ENCODE measurements at regions not wholly inside any gene's neighbourhood (a gene's known extent, or its start where the extent isn't known, plus 50 kb on each side); places are given as distances from the start of the nearest gene placed in this dataset.

DNA sequence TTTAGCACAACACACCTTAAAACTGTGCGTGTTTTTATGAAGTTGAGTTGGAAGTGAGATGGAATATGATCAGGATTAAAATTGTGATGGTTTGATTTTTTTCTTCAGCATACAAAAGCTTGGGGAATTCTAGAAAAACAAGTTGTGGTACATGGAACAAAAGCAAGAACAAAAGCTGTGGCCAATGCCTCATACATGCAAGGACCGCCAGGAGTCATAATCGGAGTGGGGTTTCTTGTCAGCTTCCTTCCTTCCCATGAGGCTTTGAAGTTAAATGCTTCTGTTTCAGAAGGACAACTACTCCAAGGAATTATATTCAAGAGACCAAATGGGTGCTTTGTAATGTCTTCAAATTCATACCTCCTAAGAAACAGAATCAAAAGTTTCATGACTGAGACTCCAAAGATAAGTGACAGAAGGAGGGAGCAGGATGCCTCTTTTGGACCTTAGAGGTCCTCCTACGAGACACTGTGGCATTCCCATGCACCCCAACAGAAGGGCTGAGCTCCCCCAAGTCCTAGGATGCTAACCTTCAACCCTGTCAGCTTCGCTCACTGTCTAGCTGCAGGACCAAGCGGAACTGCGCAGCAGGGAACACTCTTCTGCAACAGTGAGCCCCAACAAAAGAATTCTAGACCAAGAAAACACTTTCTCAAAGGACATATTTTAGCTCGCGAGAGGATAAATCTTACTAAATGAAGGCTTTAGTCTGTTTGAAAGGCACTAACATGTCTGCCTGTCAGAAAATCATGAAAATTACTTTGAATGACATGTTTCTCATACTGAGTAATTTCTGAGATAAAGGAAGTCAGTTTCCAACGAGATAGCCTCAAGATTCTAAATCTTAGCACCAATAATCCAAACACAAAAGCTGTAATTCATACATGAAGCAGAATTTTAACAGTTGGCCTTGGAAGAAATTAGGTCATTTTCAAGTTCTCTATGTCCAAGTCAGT is 108.5 kb upstream of the NHSL1 start:
- no peak overlapping the region for H3K4me3 Mint-ChIP-seq
- H3K36me3 Mint-ChIP-seq: no peaks in the 10 kb centered on the region
- DNase-seq (no peak), ATAC-seq (replicated peaks) (no peak)
- H3K4me1 Mint-ChIP-seq: no peaks in the 10 kb centered on the region
- H3K9me3 Mint-ChIP-seq: no peaks in the 10 kb centered on the region
- H3K27me3 Mint-ChIP-seq: no peaks in the 10 kb centered on the region
- no peak overlapping the region for H3K27ac Mint-ChIP-seq

DNA sequence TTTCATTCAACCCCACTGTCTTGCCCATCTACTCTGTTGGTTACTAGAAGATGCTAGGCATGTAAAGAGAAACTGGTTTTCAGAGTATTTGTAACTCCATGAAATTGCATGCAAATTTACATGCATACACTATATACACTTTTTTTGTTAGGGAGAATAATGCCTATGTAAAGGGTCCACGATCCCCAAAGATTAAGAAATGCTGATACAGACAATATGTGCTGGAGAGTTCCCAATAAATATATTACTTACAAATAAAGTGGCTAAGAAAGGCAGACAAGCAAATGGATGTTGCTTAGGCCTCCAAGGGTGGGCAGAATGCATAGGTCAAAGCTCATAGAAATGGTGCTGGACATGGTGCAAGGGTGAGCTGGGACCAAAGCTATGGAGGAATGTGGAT is 109.6 kb upstream of the NHSL1 start:
- H3K4me1 Mint-ChIP-seq: no peaks in the 10 kb centered on the region
- no peak for DNase-seq

DNA sequence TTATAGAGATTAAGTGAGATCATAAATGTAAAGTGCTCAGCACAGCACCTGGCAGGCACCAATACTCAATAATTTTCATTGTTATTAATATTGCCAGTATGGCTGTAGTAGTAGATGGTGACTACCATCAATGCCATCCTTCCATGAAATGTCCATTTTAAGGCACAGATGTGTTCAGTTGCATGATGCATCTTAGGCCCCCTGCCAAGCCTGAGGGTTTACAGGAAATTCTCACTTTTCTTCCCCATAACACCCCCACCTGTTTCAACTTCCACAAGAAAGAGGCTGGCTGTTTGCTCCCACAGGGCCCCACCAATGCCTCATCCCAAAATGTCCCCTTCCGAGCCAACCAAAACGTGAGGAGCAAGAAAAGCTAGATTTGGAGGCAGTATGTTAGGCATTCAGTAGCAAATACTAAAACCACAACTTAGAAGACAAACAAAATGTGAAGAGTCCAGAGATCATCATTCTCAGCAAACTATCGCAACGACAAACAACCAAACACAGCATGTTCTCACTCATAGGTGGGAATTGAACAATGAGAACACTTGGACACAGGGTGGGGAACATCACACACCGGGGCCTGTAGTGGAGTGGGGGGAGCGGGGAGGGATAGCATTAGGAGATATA is 110.6 kb upstream of the NHSL1 start:
- H3K27me3 Mint-ChIP-seq: no peaks in the 10 kb centered on the region
- no peaks in the 10 kb centered on the region for H3K4me1 Mint-ChIP-seq
- no peaks in the 10 kb centered on the region for H3K36me3 Mint-ChIP-seq
- no peaks in the 10 kb centered on the region for H3K9me3 Mint-ChIP-seq
- no peak overlapping the region for H3K27ac Mint-ChIP-seq
- ATAC-seq (replicated peaks) (no peak), DNase-seq (no peak)
- H3K4me3 Mint-ChIP-seq: no peak overlapping the region

More for the DNA sequence above, 109.6 kb upstream of the NHSL1 start:
- Mint-ChIP-seq H3K4me3 (no peak overlapping the region), H3K27ac (no peak overlapping the region), H3K36me3 (no peaks in the 10 kb centered on the region), H3K9me3 (no peaks in the 10 kb centered on the region), H3K27me3 (no peaks in the 10 kb centered on the region)
- ATAC-seq (replicated peaks): no peak

DNA sequence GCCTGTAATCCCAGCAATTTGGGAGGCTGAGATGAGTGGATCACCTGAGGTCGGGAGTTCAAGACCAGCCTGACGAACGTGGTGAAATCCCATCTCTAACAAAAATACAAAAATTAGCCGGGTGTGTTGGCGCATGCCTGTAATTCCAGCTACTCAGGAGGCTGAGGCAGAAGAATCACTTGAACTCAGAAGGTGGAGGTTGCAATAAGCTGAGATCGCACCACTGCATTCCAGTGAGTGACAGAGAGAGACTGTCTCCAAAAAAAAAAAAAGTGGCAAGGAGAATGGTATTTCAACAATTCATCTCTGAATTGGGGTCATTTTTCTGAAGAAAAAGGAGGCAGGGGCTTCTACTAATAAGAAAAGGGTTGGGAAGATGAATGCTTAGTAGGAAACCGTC is 111.5 kb upstream of the NHSL1 start:
- H3K4me3 Mint-ChIP-seq: no peak overlapping the region
- no peaks in the 10 kb centered on the region for H3K36me3 Mint-ChIP-seq
- no peaks in the 10 kb centered on the region for H3K9me3 Mint-ChIP-seq
- ATAC-seq (replicated peaks) (no peak), DNase-seq (no peak)
- no peak overlapping the region for H3K27ac Mint-ChIP-seq
- H3K4me1 Mint-ChIP-seq: no peaks in the 10 kb centered on the region
- H3K27me3 Mint-ChIP-seq: no peaks in the 10 kb centered on the region

DNA sequence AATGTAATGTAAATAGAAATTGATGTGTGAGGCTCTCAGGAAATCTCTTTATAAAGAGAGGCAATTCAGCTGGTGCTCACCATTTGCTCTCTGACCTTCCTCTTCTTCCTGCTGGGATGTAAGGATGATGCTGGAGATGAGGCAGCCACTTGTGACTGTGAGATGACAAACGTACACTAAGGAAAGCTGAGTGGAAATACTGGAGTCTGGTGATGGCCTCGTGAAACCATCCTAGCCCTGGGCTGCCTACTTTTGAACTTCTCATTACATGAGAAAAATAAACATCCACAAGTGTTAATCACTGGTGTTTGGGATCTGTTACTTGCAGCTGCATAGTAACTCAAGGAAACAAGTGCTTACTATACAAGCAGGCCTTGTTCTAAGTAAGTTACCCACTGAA is 114.9 kb upstream of the NHSL1 start:
- DNase-seq (no peak), ATAC-seq (replicated peaks) (no peak)
- H3K4me1 Mint-ChIP-seq: no peaks in the 10 kb centered on the region
- no peaks in the 10 kb centered on the region for H3K36me3 Mint-ChIP-seq
- no peak overlapping the region for H3K27ac Mint-ChIP-seq
- no peaks in the 10 kb centered on the region for H3K27me3 Mint-ChIP-seq
- H3K9me3 Mint-ChIP-seq: no peaks in the 10 kb centered on the region
- H3K4me3 Mint-ChIP-seq: no peak overlapping the region

DNA sequence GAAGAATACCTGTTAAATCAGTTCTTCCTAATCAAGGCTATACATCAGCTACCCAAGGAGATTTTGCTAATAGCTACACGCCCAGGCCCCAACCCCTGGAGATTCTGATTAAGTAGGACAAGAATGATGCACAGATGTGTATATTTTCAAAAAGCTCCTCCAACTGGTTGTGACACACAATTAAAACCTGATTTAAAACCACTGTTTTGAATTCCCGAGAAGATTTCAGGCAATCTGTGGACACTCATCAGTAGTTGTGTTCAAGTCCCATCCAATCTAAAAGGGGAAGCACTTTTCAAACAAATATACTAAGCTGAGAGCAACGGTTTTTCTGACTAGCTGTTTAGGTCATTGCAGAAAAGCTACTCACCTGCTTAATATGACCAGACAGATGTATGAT is 118.9 kb upstream of the NHSL1 start:
- no peak overlapping the region for H3K27ac Mint-ChIP-seq
- H3K36me3 Mint-ChIP-seq: no peaks in the 10 kb centered on the region
- no peaks in the 10 kb centered on the region for H3K4me1 Mint-ChIP-seq

DNA sequence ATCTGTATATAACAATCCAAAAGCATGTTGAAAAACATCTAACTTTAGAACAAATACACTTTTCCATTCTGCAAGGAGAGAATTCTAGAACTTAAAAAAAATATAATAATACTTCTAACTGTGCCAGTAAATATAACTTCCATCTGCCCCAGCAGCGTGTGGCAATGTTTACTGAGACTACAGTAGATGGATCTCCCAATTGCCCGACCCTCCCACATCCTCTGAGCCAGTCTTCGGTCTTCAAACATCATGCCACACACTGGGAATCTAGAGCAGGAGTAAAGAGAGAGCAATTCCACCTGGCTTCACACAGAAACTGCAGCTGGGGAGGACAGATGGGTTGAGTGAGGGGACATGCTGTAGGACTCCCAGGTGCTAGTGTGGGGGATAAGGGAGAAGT is 121.3 kb upstream of the NHSL1 start:
- H3K27me3 Mint-ChIP-seq: no peaks in the 10 kb centered on the region
- H3K36me3 Mint-ChIP-seq: no peaks in the 10 kb centered on the region
- no peaks in the 10 kb centered on the region for H3K4me1 Mint-ChIP-seq
- no peaks in the 10 kb centered on the region for H3K9me3 Mint-ChIP-seq
- no peak for ATAC-seq (replicated peaks)
- no peak overlapping the region for H3K4me3 Mint-ChIP-seq
- no peak for DNase-seq
- H3K27ac Mint-ChIP-seq: no peak overlapping the region

More for the DNA sequence above, 118.9 kb upstream of the NHSL1 start:
- Mint-ChIP-seq H3K9me3 (no peaks in the 10 kb centered on the region), H3K27me3 (no peaks in the 10 kb centered on the region), H3K4me3 (no peak overlapping the region)
- DNase-seq: no peak
- ATAC-seq (replicated peaks): no peak

DNA sequence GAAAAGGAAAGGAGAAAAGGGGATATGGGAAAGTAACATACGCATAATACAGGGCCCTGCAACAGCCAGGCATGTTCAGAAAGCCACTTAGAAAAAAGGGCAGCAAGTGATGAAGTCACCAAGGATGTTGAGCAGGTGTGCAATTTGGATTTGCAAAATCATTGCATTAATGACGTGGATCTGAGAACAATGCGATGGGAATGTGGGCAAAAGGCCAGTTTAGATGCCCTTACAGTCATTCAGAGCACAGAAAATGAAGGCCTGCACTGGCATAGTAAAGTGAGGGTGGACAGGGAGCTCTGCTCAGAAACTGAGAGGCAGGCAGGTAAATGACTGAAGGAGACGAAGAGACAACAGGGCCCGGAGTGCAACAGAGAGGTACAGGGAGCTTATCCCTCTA is 123.7 kb upstream of the NHSL1 start:
- DNase-seq: no peak
- H3K36me3 Mint-ChIP-seq: no peaks in the 10 kb centered on the region

DNA sequence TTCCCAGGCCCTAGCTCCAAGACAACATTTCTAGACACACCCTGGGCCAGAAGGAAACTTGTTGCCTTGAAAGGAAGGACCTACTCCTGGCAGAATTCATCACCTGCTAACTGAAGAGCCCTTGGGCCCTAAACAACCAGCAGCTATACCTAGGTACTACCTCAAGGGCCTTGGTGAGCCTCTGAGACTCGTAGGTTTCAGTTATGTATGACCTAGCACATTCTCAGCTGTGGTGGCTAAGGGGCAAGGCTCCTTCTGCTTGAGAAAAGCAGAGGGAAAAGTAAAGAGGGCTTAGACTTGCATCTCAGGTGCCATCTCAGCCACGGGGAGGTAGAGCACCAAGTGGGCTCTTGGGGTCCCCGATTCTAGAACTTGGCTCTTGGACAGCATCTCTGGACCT is 132.3 kb upstream of the NHSL1 start:
- ATAC-seq (replicated peaks) (no peak), DNase-seq (no peak)
- Mint-ChIP-seq H3K4me1 (no peaks in the 10 kb centered on the region), H3K4me3 (no peak overlapping the region), H3K27me3 (peaks cover 6 to 8% of the 10 kb centered on the region in 2 donors), H3K27ac (no peak overlapping the region), H3K36me3 (peaks cover 0 to 4% of the 10 kb centered on the region in 2 donors), H3K9me3 (peaks cover 0 to 6% of the 10 kb centered on the region in 2 donors)

More for the DNA sequence above, 123.7 kb upstream of the NHSL1 start:
- no peaks in the 10 kb centered on the region for H3K9me3 Mint-ChIP-seq
- no peak overlapping the region for H3K27ac Mint-ChIP-seq
- no peak for ATAC-seq (replicated peaks)
- H3K4me1 Mint-ChIP-seq: no peaks in the 10 kb centered on the region
- no peaks in the 10 kb centered on the region for H3K27me3 Mint-ChIP-seq
- H3K4me3 Mint-ChIP-seq: no peak overlapping the region

DNA sequence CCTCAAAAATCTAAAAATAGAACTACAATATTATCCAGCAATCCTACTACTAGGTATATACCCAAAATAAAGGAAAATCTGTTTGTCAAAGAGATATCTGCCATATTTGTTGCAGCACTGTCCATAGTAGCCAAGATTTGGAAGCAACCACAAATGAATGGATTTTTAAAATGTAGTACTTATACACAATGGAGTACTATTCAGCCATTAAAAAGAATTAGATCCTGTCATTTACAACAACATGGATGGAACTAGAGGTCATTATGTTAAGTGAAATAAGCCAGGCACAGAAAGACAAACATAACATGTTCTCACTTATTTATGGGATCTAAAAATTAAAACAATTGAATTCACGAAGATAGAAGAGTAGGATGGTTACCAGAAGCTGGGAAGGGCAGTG is 135.7 kb upstream of the CCDC28A start:
- H3K36me3 Mint-ChIP-seq: no peaks in the 10 kb centered on the region
- no peaks in the 10 kb centered on the region for H3K4me1 Mint-ChIP-seq
- H3K27me3 Mint-ChIP-seq: peaks cover 3 to 6% of the 10 kb centered on the region in 2 donors
- ATAC-seq (replicated peaks): no peak
- no peak for DNase-seq
- H3K27ac Mint-ChIP-seq: no peak overlapping the region
- H3K9me3 Mint-ChIP-seq: peaks cover 0 to 4% of the 10 kb centered on the region in 2 donors
- no peak overlapping the region for H3K4me3 Mint-ChIP-seq

DNA sequence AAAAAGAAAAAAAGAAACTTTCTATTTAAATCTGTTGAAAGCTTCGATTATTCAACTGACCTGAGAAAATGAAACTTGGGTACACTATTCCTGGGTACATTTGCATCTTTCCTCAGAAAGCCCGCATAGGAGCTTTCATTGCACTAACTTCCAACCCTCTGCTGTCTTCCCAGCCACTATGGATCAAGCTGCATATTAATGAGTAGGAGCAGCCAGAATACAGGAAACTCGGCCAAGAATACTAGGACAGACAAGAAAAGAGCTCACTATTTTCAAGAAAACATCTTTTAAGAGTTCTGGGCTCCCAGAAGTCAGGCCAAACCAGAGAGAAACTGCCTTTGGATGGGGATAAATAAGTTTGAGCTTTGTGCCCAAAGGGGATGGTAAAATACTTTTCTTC is 135.0 kb upstream of the CCDC28A start:
- Mint-ChIP-seq H3K36me3 (no peaks in the 10 kb centered on the region), H3K27ac (no peak overlapping the region), H3K4me1 (no peaks in the 10 kb centered on the region), H3K4me3 (no peak overlapping the region), H3K9me3 (peaks cover 0 to 3% of the 10 kb centered on the region in 2 donors), H3K27me3 (peaks cover 0 to 6% of the 10 kb centered on the region in 2 donors)
- ATAC-seq (replicated peaks) (no peak), DNase-seq (no peak)

DNA sequence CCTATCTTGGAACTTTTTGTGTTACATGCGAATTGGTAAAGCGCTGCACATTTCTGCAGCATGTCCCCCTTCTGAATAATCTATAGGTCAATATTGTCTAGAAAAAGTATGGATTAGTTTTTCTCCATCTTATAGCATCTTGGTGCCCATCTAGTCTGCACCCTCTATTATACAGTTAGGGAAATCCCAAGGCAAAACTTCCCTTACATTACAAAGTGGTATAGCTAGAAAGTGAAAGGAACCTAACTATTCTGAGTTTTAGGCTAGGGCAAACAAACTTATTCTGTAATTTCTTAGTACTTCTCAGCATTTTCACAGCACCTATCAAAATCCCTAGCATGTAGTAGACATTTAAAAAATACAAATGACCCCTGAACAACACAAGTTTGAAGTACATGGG is 133.5 kb upstream of the CCDC28A start:
- Mint-ChIP-seq H3K4me3 (no peak overlapping the region), H3K9me3 (peaks cover 0 to 1% of the 10 kb centered on the region in 2 donors), H3K4me1 (no peaks in the 10 kb centered on the region), H3K36me3 (no peaks in the 10 kb centered on the region), H3K27ac (no peak overlapping the region), H3K27me3 (peaks cover 0 to 2% of the 10 kb centered on the region in 2 donors)
- DNase-seq: no peak
- ATAC-seq (replicated peaks): no peak

DNA sequence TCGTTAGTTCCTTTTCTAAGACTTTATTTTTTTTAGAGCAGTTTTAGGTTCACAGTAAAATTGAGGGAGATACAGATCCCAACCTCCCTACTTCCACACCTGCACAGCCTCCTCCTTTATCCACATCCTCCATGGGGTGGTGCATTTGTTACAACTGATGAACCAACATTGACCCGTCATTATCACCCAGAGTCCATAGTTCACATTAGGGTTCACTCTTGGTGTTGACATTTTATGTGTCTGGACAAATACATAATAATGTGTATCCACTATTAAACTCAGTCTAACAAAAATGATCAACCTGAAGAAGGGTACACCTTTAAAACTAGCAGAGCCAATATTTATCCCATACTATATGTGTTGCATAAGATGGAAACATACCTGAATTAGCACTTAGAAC is 130.4 kb upstream of the CCDC28A start:
- no peak overlapping the region for H3K4me3 Mint-ChIP-seq
- H3K9me3 Mint-ChIP-seq: peaks cover 0 to 1% of the 10 kb centered on the region in 2 donors
- DNase-seq (no peak), ATAC-seq (replicated peaks) (no peak)
- H3K27ac Mint-ChIP-seq: no peak overlapping the region
- H3K36me3 Mint-ChIP-seq: no peaks in the 10 kb centered on the region
- no peaks in the 10 kb centered on the region for H3K27me3 Mint-ChIP-seq
- H3K4me1 Mint-ChIP-seq: no peaks in the 10 kb centered on the region

DNA sequence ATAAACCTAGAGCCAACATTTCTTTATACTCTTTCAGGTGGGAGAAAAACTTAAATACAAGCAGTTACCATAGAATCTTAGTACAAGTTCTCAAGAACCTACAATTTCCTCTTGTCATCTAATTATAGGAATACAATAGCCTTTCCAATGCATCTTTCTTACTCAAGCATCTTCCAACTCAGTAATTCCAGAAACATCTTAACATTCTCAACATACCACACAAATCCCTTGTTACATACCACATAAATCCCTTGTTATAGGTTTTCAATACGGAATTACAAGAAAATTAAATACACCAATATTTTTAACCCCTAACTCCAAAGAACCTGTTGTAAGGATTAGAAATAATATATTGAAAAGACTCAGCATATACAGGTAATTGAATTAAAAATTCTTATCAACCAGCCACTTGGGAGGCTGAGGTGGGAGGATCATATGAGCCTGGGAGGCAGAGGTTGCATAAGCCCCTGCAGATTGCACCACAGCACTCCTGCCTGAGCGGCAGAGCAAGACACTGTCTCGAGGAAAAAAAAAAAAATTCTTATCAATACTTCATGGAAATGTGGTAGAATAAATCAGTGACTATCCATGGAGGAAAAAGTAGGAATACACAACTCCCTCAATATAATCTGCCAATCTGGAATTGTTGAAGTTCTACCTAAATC is 127.5 kb upstream of the CCDC28A start:
- Mint-ChIP-seq H3K27ac (no peak overlapping the region), H3K4me1 (no peaks in the 10 kb centered on the region), H3K4me3 (no peak overlapping the region), H3K36me3 (no peaks in the 10 kb centered on the region), H3K9me3 (peaks cover 0 to 1% of the 10 kb centered on the region in 2 donors), H3K27me3 (no peaks in the 10 kb centered on the region)
- DNase-seq (no peak), ATAC-seq (replicated peaks) (no peak)

DNA sequence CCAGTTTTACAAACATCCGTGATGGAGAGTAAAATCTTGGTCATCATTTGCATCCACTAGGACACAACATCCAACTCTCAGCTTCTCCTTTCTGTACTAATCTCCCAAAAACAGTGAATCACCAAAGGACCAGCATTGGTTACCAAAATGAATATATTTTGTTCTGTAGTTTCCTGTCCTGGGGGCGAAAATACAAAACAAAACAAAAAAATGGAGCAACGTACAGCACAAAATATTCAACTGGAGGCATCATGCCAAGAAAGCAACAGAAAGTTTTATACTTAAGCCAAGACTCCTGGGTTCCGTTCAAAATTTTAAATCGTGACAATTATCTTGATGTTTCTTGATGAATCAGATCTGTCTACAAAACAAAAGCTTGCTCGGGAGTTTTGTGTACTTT is 126.6 kb upstream of the CCDC28A start:
- H3K4me3 Mint-ChIP-seq: no peak overlapping the region

More for the DNA sequence above, 126.6 kb upstream of the CCDC28A start:
- H3K36me3 Mint-ChIP-seq: no peaks in the 10 kb centered on the region
- DNase-seq: no peak
- no peaks in the 10 kb centered on the region for H3K9me3 Mint-ChIP-seq
- H3K4me1 Mint-ChIP-seq: no peaks in the 10 kb centered on the region
- ATAC-seq (replicated peaks): no peak
- H3K27me3 Mint-ChIP-seq: no peaks in the 10 kb centered on the region
- no peak overlapping the region for H3K27ac Mint-ChIP-seq

All from stimulated activated naive B cell treated with anti-CD40 and anti-IgM and Interleukin-4, amounts not matched to agents 10 μg/mL and 1 μg/mL and 100 μg/mL, for 72 hours (primary cell).